Sigmoid colon (tissue), 3 donors: ENCODE measurements at regions not wholly inside any gene's neighbourhood (a gene's known extent, or its start where the extent isn't known, plus 50 kb on each side); places are given as distances from the start of the nearest gene placed in this dataset.

Source experiments
- POLR2A ChIP-seq, 2 donors: fragments of 450-650 bp; IDR thresholded peaks; one replicate each; pipeline ENCODE4 v1.6.1; 2016; ENCODE audit warnings: antibody characterized with exemption in 2 of 2, mild to moderate bottlenecking in 2 of 2, moderate library complexity in 2 of 2
- TF ChIP-seq, protein P1 (sequence below), 4 experiments: fragments of 450-650 bp in 3 of 4; fragments of 200-600 bp in 1 of 4; IDR thresholded peaks; one replicate each; pipeline ENCODE4 v1.5.1; 2016 to 2019; ENCODE audit warnings: antibody characterized with exemption in 4 of 4, mild to moderate bottlenecking in 3 of 4, moderate library complexity in 2 of 4

DNA sequence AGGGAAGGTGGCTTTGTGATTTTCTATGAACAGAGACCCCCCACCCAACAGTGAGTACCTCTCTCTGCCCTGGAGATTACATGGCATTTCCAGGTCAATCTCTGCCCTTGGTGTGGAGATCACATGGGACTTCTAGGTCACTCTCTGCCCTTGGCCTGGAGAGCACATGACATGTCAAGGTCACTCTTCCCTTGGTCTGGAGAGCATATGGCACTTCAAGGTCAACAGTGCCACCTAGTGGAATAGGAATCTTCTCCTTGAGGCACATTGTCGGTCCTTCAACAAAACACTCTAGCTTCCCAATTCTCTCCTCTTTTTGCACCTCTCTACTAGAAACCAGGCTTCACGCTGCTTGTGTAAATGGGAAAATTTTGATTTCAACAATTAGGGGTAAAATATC, 66.2 kb upstream of the TACR3 start:
- TF ChIP-seq, protein P1, sequence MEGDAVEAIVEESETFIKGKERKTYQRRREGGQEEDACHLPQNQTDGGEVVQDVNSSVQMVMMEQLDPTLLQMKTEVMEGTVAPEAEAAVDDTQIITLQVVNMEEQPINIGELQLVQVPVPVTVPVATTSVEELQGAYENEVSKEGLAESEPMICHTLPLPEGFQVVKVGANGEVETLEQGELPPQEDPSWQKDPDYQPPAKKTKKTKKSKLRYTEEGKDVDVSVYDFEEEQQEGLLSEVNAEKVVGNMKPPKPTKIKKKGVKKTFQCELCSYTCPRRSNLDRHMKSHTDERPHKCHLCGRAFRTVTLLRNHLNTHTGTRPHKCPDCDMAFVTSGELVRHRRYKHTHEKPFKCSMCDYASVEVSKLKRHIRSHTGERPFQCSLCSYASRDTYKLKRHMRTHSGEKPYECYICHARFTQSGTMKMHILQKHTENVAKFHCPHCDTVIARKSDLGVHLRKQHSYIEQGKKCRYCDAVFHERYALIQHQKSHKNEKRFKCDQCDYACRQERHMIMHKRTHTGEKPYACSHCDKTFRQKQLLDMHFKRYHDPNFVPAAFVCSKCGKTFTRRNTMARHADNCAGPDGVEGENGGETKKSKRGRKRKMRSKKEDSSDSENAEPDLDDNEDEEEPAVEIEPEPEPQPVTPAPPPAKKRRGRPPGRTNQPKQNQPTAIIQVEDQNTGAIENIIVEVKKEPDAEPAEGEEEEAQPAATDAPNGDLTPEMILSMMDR (IDR thresholded peaks at IDR 0.05): no peak
- no peak for TF ChIP-seq POLR2A (IDR thresholded peaks at IDR 0.05)
